ENCODE measurements at regions not wholly inside any gene's neighbourhood (a gene's known extent, or its start where the extent isn't known, plus 50 kb on each side); places are given as distances from the start of the nearest gene placed in this dataset.

- TF ChIP-seq CTCF (IDR thresholded peaks at IDR 0.05) (no peak), POLR2A (IDR thresholded peaks at IDR 0.05) (no peak)
Observed at GRCh38 chr7:108824840-108825580, 255.3 kb downstream of the DNAJB9 start.

Measured in lower leg skin (tissue), 3 donors.